GM13977 (cell line): ENCODE measurements at regions not wholly inside any gene's neighbourhood (a gene's known extent, or its start where the extent isn't known, plus 50 kb on each side); places are given as distances from the start of the nearest gene placed in this dataset.

Experiments used
- DNase-seq: peaks from one replicate; pipeline ENCODE4 v3.0.0; 2012; ENCODE audit warnings: low spot score
- in situ Hi-C: fragments of 300-500 bp; cut with MboI; formaldehyde crosslinking; loops from one replicate; pipeline ENCODE4 v1.12.0; 2022; ENCODE audit warnings: low sequenced_read_pairs, low pct_unique_long_range_greater_than_20kb, mixed read lengths, inconsistent platforms; ENCODE audit not compliant: unreplicated experiment
- TF ChIP-seq, protein P1 (sequence below): IDR thresholded peaks from 2 replicates; pipeline ENCODE4 v1.5.1; 2012; ENCODE audit warnings: mild to moderate bottlenecking, control low read depth; ENCODE audit not compliant: insufficient read depth; ENCODE audit errors: extremely low read depth, missing control alignments

DNA sequence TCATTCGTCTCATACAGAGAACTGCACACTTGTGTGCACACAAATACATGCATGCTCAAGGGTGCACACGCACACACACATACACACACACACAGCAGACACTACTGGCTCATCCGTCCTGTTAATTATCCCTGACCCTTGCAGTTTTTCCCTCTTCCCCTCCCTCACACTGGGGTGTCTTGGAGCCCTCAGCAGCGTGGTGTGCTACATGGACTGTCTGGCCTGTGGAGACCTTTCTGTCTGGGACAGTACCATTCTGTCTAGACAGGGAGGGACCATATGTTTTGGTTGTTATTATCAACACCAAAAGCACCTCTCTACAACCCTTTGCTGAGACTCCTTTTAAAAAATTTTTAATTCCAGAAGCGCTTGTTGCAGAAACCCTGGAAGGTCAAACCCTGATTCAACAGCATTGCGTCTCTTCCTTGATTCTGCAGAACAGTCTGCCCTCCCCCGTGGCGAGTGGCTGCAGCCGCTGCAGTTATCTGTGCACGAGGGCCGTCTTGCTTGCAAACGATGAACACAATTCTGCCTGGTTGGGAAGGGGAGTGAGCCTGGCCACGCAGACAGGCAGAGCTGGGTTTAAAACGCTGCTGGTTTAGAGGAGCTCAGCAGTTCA, 374.0 kb downstream of the IRS2 start:
- TF ChIP-seq, protein P1, sequence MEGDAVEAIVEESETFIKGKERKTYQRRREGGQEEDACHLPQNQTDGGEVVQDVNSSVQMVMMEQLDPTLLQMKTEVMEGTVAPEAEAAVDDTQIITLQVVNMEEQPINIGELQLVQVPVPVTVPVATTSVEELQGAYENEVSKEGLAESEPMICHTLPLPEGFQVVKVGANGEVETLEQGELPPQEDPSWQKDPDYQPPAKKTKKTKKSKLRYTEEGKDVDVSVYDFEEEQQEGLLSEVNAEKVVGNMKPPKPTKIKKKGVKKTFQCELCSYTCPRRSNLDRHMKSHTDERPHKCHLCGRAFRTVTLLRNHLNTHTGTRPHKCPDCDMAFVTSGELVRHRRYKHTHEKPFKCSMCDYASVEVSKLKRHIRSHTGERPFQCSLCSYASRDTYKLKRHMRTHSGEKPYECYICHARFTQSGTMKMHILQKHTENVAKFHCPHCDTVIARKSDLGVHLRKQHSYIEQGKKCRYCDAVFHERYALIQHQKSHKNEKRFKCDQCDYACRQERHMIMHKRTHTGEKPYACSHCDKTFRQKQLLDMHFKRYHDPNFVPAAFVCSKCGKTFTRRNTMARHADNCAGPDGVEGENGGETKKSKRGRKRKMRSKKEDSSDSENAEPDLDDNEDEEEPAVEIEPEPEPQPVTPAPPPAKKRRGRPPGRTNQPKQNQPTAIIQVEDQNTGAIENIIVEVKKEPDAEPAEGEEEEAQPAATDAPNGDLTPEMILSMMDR, result no peak
- DNase-seq, result no peak
- in situ Hi-C loops, result no loop called here

DNA sequence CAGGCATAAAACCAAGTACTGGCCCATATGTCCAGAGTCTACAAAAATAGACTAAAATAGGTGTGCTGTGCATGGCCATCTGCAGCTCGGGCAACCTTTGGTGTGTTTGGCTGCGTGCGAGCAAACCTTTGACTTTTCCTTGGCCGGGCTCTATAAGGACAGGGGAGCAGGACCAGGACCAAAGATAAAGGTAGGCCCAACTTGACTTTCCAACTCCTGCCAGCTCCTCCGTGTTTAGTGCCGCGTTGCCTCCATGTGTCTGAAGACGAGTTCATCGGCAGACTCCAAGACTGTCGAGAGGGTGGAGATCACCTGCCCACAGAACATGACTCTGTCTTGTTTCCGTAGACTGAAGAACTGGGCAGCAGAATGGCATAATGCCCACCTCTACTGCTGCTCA, 375.5 kb downstream of the IRS2 start:
- in situ Hi-C loops, result no loop called here
- TF ChIP-seq, protein P1, result no peak
- no peak for DNase-seq

DNA sequence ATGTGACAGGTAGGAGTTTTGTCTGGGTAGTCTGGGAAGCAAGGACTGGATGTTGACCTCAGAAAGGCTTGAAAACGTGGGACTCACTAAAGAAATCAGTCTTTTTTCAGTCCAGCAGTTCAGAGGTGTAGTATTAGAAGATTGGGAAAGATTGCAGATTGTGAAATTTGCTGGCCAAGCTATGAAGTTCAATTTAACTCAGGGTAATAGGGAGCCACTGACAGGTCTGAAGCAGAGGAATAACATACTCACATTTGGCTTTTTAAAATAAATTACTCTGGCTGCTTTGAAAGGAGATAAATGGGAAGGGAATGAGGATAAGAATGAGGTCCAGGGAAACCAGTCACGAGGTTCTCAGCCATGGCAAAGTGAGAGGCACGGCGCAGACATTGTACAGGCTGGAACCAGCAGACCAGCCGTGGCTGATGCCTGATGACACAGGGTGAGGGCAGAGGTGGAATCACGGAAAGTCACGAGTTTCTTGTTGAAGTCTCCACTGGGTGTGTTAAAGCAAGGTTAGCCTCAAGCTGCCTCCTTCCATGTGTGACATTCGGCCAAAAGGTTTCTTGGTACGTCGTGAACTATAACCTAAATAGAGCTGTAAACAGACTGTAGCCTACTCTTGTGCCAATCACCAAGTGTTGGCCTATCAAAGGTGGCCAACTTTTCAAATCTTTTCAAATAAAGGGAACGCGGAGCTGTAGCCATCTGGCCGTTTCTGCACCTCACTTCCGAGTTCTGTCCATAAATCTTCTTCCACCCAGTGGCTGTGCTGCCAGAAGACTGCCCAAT, 377.6 kb downstream of the IRS2 start:
- no peak for DNase-seq
- TF ChIP-seq, protein P1, result no peak
- in situ Hi-C loops, result no loop called here

DNA sequence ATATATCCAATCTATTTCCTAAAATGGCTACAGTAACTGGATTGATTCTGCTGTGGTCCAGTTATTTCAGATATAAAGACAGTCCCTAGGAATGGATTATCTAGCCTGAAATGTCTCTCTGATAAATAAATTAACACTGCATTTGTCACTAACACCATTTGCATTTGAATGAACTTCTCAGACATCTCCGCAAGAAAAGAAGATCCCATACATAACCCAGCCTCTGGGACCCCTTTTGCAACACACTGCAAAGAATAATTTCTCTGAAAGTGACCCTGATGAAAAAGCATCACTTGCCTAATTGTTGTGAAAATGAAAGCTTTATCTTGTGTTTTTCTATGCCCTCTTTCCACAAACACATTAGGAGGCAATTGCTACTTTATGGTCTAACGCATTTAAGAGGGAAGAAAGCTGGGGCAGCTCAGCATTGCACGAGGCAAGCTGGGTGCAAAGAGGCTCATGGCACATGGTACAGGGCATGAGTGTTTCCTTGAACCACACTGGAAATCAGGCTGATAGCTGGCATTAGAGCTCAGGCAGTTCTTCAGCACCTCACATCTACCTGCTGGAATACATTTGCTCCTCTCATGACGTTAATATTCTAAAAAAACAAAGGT, 379.9 kb downstream of the IRS2 start:
- in situ Hi-C loops, result no loop called here
- no peak for DNase-seq
- TF ChIP-seq, protein P1, result no peak

DNA sequence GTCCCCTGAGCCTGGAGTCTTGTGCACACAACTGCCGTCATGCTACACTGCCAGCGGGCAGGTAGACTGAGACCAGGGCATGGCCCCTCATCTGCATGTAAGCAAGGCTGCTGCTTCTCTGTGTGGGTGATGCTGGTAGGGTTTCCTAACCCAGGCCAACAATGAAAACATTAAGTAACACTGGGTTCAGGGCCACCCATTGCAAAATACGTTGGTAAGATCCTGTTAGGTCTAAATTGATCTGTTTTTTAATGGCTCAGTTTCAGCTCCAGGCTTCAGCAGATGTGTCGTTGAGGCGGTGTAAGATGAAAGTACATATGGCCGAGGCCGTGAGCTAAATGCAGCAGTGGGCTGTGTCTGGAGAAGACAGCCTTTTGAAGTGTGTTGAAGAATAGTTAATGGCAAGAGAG, 383.4 kb downstream of the IRS2 start:
- in situ Hi-C loops, result no loop called here
- TF ChIP-seq, protein P1, result no peak
- DNase-seq, result no peak

DNA sequence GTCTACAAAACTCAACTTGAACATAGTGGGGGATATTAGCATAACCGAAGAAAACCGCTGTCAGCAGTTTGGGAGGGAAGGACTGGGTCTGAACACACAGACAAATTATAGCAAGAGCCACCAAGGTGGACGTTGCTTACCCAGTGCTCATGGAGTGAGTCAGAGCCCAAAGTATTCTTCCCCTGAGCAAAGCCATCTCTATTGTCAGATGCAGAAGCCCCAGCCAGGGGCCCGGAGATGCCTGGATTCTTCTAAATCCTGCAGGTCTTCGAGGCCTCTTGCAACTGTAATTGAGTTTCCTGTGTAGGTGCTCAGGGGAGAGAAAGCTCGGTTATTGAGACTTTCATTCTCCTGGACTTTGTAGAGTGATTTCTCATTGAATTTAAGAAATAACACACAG, 384.5 kb downstream of the IRS2 start:
- TF ChIP-seq, protein P1, result no peak
- DNase-seq, result no peak
- in situ Hi-C loops, result no loop called here
